ENCODE measurements at regions not wholly inside any gene's neighbourhood (a gene's known extent, or its start where the extent isn't known, plus 50 kb on each side); places are given as distances from the start of the nearest gene placed in this dataset.

- no peak for DNase-seq
Measured at GRCh38 chr16:79543219-79543618, 57.3 kb downstream of the MAF start.

GRCh38 chr16:79542237-79542774, 58.2 kb downstream of the MAF start:
- DNase-seq = no peak

- no peak for DNase-seq
Measured at GRCh38 chr16:79540825-79541595, 59.5 kb downstream of the MAF start.

- DNase-seq = no peak
Measured at GRCh38 chr16:79537584-79537983, 63.0 kb downstream of the MAF start.

- no peak for DNase-seq
Measured at GRCh38 chr16:79536958-79537357, 63.6 kb downstream of the MAF start.

GRCh38 chr16:79535130-79535529, 65.4 kb downstream of the MAF start:
- no peak for DNase-seq

GRCh38 chr16:79534143-79534542, 66.4 kb downstream of the MAF start:
- no peak for DNase-seq

GRCh38 chr16:79533292-79533691, 67.2 kb downstream of the MAF start:
- no peak for DNase-seq

- DNase-seq = no peak
Measured at GRCh38 chr16:79532785-79533184, 67.8 kb downstream of the MAF start.

- DNase-seq = no peak
Measured at GRCh38 chr16:79532273-79532672, 68.3 kb downstream of the MAF start.

GRCh38 chr16:79528338-79528737, 72.2 kb downstream of the MAF start:
- DNase-seq = peak; percentile 51

GRCh38 chr16:79523971-79524370, 76.6 kb downstream of the MAF start:
- no peak for DNase-seq

GRCh38 chr16:79519448-79519847, 81.1 kb downstream of the MAF start:
- peak; percentile 39 for DNase-seq

GRCh38 chr16:79517156-79517555, 83.4 kb downstream of the MAF start:
- no peak for DNase-seq

GRCh38 chr16:79510879-79511278, 89.7 kb downstream of the MAF start:
- DNase-seq = no peak

GRCh38 chr16:79509906-79510305, 90.6 kb downstream of the MAF start:
- no peak for DNase-seq

- DNase-seq = peak; percentile 32
Measured at GRCh38 chr16:79509211-79509631, 91.3 kb downstream of the MAF start.

GRCh38 chr16:79508294-79508693, 92.2 kb downstream of the MAF start:
- DNase-seq = no peak

- no peak for DNase-seq
Measured at GRCh38 chr16:79505344-79505743, 95.2 kb downstream of the MAF start.

- DNase-seq = no peak
Measured at GRCh38 chr16:79503511-79503910, 97.0 kb downstream of the MAF start.

GRCh38 chr16:79501446-79501845, 99.1 kb downstream of the MAF start:
- no peak for DNase-seq

- no peak for DNase-seq
Measured at GRCh38 chr16:79500866-79501265, 99.7 kb downstream of the MAF start.

GRCh38 chr16:79500286-79500685, 100.3 kb downstream of the MAF start:
- DNase-seq = no peak

- DNase-seq = no peak
Measured at GRCh38 chr16:79498928-79499327, 101.6 kb downstream of the MAF start.

All from DMS79 treated with DMSO at 0.1 percent for 48 hours (cell line).